HG03139 (cell line): ENCODE measurements at regions not wholly inside any gene's neighbourhood (a gene's known extent, or its start where the extent isn't known, plus 50 kb on each side); places are given as distances from the start of the nearest gene placed in this dataset.

ENCODE experiments used
- ATAC-seq: cut with Tn5 transposase; IDR thresholded peaks from one replicate; pipeline ENCODE4 v1.9.1; 2021; ENCODE audit not compliant: unreplicated experiment

DNA sequence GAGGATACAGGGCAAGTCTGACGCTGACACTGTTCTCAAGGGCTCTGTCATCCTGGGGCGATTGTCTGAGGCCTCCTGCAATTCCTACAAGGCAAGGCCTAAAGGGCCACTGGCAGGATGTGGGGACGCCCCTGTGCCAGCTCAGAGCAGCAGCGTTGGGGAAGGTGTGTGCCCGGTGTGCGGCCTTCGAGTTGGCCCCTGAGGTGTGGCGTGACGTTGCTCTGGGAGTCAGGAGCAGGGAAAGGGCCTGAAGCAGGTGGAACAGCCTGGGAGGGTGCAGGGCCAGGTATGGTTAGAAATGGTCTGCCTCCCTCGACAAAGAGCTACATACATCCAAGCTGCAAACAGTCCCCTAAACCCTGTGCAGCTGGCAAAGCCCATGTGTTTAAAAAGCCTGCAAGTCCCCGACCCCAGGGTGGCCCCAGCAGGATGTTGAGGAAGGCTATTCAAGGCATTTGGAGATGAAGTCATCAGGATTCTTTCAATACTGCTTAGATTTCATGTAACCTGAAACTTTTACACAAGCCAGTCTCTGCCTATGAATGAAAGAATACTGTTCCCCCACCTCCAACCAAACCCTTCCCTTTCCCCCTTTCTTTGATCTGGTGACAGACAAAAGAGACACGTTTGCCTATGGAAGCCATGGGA is 142.5 kb upstream of the TNS3 start:
- ATAC-seq, result no peak

- no peak for ATAC-seq
Observed at GRCh38 chr7:47722126-47722525, 140.2 kb upstream of the TNS3 start.

- no peak for ATAC-seq
Observed at GRCh38 chr7:47721670-47722069, 139.8 kb upstream of the TNS3 start.

GRCh38 chr7:47720907-47721244 is 139.0 kb upstream of the TNS3 start:
- ATAC-seq, result no peak

- no peak for ATAC-seq
Observed at GRCh38 chr7:47720141-47720906, 138.4 kb upstream of the TNS3 start.

DNA sequence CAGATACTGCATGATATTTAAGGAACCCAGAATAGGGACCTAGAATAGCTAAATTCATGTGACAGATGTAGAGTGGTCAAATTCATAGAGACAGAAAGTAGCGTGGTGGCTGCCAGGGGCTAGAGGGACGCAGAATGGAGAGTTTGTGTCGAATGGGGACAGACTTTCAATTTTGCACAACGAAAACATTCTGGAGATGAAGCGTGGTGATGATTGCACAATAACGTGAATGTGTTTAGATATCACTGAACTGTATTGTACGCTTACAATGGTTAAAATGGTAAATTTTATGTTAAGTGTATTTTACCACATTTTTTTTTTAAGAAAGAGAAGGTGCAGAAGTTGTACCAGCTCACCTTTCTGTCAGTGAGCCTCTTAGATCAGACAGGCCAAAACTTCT is 137.8 kb upstream of the TNS3 start:
- ATAC-seq, result no peak

- peak; percentile 6 for ATAC-seq
Observed at GRCh38 chr7:47715631-47716068, 133.7 kb upstream of the TNS3 start.

DNA sequence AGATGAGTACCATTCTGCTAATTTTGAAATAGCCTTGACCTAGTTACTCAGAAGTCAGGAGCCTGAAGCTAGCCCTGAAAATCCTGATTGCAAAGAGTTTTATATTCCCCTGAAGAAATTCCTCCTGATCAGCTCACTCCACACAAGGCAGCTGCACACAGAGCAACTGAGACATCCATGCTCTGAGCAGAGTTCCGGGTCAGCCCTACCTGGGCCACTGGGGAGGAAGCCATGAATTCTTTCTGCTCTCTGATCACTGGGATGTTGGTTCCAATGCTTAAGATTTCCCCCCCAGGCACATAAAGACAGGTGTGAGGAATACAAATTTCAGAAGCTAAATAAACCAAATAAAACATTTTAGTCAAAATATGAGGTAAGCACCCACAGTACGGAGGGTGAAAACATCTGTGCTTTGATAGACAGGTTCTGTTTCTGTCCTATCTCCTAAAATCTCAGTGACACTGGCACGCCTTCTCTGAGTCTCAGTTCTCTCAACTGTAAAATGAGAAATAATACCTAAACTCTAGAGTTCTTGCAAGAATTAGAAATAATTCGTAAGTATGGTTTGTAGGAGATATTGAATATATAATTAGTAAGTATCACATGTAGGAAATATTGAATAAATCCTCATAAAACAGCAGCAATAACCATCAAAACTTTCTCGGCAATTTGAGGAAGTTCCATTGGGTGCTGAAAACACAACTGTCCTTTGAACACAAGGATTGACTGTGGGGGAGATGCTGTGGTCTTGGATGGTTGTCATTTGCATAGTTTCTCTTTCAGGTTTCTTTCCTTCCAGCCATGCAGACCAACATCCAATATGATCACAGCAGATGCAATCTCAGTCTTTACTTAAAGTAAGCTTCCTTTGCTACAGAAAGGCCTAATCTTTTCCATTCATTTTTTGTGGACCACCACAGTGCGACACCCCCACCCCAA is 133.0 kb upstream of the TNS3 start:
- peak; percentile 97 for ATAC-seq

DNA sequence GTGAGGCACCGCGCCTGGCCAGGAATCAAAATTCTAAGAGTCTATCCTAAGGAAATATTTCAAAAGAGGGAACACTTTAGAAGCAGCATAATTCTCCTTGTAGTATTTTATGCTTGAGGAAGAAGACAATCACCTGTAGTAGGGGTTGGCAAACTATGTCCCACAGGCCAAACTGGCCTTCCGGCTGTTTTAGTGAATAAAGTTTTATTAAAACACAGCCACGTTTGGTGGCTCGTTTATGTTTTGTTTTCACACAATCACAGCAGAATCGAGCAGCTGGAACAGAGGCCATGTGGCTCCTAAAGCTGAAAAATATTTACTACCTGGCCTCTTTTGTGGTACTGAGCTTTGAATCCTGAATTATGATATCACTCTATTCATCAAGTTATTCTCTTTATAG is 131.7 kb upstream of the TNS3 start:
- ATAC-seq, result no peak

DNA sequence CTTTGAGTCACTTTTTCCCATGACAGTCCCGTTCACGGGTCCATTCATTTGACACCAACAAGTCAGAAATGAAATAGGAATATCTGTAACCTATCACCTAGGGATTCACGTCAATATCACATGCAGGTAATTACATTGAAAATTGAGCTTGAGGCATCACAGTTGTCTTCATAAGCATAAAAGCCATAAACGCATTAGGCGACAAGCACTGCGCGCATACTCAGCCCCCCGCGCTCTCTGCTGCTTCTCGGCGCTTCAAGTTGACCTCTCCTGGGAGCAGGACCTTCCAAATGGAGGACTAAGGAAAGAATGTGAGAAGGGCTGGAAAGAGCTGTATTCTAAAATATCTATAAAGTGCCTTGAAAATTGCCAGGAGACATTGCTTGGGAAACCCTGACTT is 130.5 kb upstream of the TNS3 start:
- ATAC-seq, result no peak

DNA sequence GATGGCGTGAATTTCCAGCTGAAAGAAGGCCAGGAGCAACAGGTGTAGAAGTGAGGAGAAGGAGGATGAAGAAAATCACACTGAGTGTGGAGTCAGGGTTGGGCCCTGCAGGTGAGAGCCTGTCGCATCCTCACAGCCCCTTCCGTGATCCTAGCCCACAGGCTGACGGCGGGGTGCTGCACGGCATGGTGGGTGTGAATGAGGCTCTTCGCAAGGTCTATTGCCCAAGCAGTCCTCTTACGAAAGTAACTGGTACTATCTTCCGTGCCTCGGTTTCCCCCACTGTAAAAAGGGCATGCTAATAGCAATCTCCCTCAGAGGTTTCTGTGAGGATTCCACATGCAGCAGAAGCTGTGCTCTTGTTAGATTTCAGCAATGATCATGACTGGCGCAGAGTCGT is 129.9 kb upstream of the TNS3 start:
- ATAC-seq, result no peak

DNA sequence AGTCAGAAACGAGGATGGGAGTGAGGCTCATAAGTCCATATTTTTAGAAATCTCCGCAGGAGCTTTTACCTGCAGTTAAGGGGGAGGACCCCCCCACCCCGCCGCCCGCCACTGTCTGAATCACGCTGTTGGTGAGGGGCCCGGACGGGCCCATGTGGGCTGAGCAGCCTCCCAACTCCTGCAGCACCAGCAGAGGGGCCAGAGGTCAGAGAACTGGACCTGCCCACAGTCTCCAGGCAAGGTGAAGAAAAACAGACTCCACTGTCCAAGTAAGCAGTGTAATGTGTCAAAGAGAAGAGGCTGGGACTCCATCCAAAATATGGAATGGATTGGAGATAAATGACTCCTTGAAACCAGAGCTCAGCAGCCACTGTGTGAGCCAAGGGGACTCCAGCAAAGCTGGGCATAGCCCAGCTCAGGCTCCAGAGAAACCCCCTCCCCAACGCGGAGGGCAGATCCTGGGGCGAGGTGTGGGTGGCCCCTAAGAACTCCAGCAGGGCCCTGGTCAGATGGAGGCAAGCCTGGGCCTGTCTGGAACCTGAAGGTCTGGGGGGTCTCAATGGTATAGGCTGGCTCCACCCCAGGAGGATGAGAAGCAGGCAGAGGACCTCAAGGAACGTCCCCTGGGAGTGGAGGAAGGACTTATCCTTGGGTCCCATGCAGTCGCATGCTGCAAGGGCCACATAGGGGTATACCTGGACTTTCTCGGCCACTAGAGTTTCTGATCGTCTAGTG is 128.5 kb upstream of the TNS3 start:
- no peak for ATAC-seq

DNA sequence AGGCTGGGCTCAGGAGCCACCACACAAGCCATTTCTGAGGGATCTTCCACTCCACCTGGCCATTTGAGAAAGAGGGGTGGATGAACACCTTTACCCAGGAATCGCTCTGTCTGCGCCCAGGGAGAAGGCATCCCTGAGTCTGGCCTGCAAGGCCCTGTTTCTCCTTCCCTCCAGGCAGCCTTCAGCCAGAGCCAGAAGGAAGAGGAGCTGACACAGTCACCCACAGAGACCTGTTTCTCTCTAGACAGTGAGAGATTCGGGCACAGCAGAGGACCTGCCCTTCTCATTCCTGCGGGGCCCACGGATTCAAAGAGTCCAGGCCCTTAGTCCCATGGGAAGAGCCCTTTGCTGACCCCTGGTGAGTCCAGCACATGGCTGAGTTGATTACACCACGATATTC is 127.5 kb upstream of the TNS3 start:
- ATAC-seq, result no peak

DNA sequence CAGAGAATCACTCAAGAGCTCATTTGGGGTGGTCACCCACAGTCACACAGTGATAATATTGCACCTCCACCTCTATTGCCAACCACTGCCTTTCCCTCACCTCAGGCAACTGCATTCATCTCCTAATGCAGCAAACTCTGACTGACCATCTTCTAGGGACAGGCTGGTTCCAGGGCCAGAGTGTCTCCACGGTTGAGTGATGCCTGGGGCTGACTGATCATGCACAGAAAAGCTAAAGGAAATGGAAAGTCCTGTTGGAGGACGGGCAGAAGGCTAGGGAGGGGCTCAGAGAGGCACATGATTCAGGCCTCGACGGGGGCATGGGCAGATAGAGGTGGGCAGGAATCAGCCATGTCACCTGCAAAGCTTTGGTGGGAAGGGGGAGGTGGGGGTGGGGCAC is 127.1 kb upstream of the TNS3 start:
- no peak for ATAC-seq

GRCh38 chr7:47707583-47707982 is 125.7 kb upstream of the TNS3 start:
- ATAC-seq, result no peak

DNA sequence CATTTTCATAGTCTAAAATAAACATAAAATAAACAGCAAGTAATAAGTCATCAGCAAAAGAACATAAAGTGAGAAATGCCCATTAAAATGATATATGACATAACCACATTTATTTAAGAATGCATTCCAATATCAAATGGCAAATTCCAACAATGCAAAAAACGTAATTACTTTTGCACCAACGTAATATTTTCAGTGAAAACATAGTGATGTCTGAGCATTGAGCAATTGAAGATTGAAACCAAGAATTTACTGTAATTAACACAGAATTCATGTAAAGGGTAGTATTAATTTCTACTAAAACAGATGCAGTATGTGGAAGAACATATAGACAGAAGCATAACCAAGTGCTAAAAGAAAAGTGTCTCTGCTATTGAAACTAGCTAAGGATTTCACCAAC is 123.0 kb upstream of the TNS3 start:
- no peak for ATAC-seq

- ATAC-seq, result no peak
Observed at GRCh38 chr7:47702080-47702479, 120.2 kb upstream of the TNS3 start.

- no peak for ATAC-seq
Observed at GRCh38 chr7:47698386-47698785, 116.5 kb upstream of the TNS3 start.

GRCh38 chr7:47697543-47697942 is 115.6 kb upstream of the TNS3 start:
- no peak for ATAC-seq

GRCh38 chr7:47696152-47696710 is 114.3 kb upstream of the TNS3 start:
- ATAC-seq, result no peak

DNA sequence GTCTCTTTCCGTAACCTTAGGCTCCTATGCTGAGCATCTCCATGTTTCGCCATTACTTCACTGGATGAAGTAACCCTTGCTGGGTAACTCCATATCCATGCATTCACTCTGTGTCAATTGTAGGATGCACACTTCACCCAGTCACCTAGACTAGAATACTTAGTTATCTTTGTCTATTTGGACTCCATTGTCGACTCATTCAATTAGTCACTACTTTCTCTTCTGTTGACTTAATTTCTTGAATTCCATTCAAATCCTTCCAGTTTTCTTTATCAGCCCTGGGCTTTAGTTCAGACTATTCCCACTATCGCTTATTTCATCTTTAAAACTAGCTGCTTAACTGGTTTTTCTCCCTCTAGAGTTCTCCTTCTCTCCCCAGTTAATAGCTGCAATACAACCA is 111.3 kb upstream of the TNS3 start:
- ATAC-seq, result no peak
